Left forelimb (tissue), 1 donor: ENCODE measurements at regions not wholly inside any gene's neighbourhood (a gene's known extent, or its start where the extent isn't known, plus 50 kb on each side); places are given as distances from the start of the nearest gene placed in this dataset.
"Not testable (repeated sequence)": the region's sequence is repeated elsewhere in the genome, so short reads cannot be mapped to it uniquely, and the experiment has no call there.

Experiments
- DNase-seq: peaks from one replicate; pipeline ENCODE4 v3.0.0-alpha.2; 2018; ENCODE audit warnings: low spot score

- DNase-seq = no peak
Observed at GRCh38 chr5:57887851-57888621, 405.4 kb upstream of the ACTBL2 start.

- DNase-seq = no peak
Observed at GRCh38 chr5:57884346-57885102, 401.9 kb upstream of the ACTBL2 start.

- DNase-seq = no peak
Observed at GRCh38 chr5:57880216-57880615, 397.6 kb upstream of the ACTBL2 start.

GRCh38 chr5:57878301-57878722 lies 395.7 kb upstream of the ACTBL2 start:
- no peak for DNase-seq

- no peak for DNase-seq
Observed at GRCh38 chr5:57871496-57871895, 388.9 kb upstream of the ACTBL2 start.

- not testable (repeated sequence) for DNase-seq
Observed at GRCh38 chr5:57870267-57870666, 387.7 kb upstream of the ACTBL2 start.

- no peak for DNase-seq
Observed at GRCh38 chr5:57863661-57864060, 381.1 kb upstream of the ACTBL2 start.

GRCh38 chr5:57862942-57863341 lies 380.3 kb upstream of the ACTBL2 start:
- DNase-seq = no peak

GRCh38 chr5:57862471-57862911 lies 379.9 kb upstream of the ACTBL2 start:
- no peak for DNase-seq

GRCh38 chr5:57859626-57860025 lies 377.0 kb upstream of the ACTBL2 start:
- no peak for DNase-seq

- DNase-seq = no peak
Observed at GRCh38 chr5:57858905-57859304, 376.3 kb upstream of the ACTBL2 start.

- DNase-seq = no peak
Observed at GRCh38 chr5:57857696-57858095, 375.1 kb upstream of the ACTBL2 start.

GRCh38 chr5:57855831-57856230 lies 373.2 kb upstream of the ACTBL2 start:
- DNase-seq = no peak

- no peak for DNase-seq
Observed at GRCh38 chr5:57853929-57854697, 371.5 kb upstream of the ACTBL2 start.

GRCh38 chr5:57850109-57850508 lies 367.5 kb upstream of the ACTBL2 start:
- no peak for DNase-seq

- DNase-seq = no peak
Observed at GRCh38 chr5:57845025-57845424, 362.4 kb upstream of the ACTBL2 start.

GRCh38 chr5:57844410-57844809 lies 361.8 kb upstream of the ACTBL2 start:
- no peak for DNase-seq

GRCh38 chr5:57843059-57843367 lies 360.4 kb upstream of the ACTBL2 start:
- DNase-seq = no peak

GRCh38 chr5:57842364-57843058 lies 359.9 kb upstream of the ACTBL2 start:
- no peak for DNase-seq

GRCh38 chr5:57841676-57842363 lies 359.2 kb upstream of the ACTBL2 start:
- no peak for DNase-seq

- no peak for DNase-seq
Observed at GRCh38 chr5:57839437-57840079, 356.9 kb upstream of the ACTBL2 start.
